Adipose tissue (tissue), 3 donors: ENCODE measurements at regions not wholly inside any gene's neighbourhood (a gene's known extent, or its start where the extent isn't known, plus 50 kb on each side); places are given as distances from the start of the nearest gene placed in this dataset.
"Not testable (repeated sequence)": the region's sequence is repeated elsewhere in the genome, so short reads cannot be mapped to it uniquely, and the experiment has no call there.

ENCODE experiments used
- H3K27ac ChIP-seq: one replicate; pipeline ENCODE4 v1.5.1; 2013; ENCODE audit warnings: low read depth, low read length
- WGBS, 3 donors: extraction: QIAGEN DNeasy Blood & Tissue Kit; methylation state at CpG; one replicate each; pipeline ENCODE4 v1.1.7; 2013; 5-methylcytosine and 5-hydroxymethylcytosine counted together
- donor health status: healthy with polysubstance abuse.
- donor health status: Bipolar disorder and iron deficiency.
- donor health status: healthy.

- H3K27ac ChIP-seq = no peak overlapping the region
- 52 to 80% (median 76%) methylated on average over 6 of the region's 6 CpGs for WGBS, 3 donors
Observed at GRCh38 chr11:130677486-130678153, 229.2 kb downstream of the ADAMTS15 start.

GRCh38 chr11:130679247-130679646 is 230.8 kb downstream of the ADAMTS15 start:
- 85 to 88% (median 86%) methylated on average over 4 of the region's 4 CpGs for WGBS, 3 donors
- H3K27ac ChIP-seq = no peak overlapping the region

DNA sequence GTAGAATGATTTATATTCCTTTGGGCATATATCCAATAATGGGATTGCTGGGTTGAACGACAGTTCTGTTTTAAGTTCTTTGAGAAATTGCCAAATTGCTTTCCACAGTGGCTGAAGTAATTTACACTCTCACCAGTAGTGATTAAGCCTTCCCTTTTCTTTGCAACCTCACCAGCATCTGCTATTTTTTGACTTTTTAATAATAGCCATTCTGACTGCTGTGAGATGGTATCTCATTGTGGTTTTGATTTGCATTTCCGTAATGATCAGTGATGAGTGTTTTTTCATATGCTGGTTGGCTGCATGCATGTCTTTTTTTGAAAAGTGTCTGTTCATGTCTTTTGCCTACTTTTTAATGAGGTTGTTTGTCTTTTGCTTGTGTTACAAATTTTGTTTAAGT is 233.8 kb downstream of the SNX19 start:
- not testable (repeated sequence) for H3K27ac ChIP-seq
- 76 to 85% (median 80%) methylated on average over 2 of the region's 2 CpGs for WGBS, 3 donors

DNA sequence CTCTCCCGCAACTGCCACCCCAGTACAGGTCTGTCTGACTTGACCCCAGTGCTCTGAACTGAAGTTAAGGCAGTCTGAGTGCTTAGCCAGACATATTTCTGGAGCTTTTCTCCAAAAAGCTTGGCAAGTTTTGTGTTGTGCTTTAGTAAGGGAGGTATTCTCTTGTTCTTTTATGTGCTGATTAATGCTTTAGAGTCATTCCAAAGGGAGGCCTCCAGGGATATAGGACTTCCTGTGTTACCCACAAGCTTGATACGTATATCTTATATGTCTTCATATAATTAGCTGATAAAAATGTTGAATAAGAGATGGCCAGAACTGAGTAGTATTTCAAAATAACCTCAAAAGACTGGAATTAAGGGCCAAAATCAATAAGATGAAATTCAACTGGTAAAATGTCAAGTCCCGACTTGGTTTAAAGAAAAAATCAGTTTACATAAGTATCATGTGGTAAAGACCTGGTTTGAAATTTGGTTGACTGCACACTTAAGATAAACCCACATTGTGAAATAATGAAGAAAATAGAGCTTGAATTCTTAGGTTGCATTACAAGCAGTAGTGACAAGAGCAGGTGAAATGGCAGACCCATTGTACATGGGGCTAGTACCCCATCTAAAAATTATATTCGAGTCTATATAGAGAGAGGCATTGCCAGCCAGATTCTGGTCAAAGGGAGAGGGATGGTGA is 226.9 kb downstream of the SNX19 start:
- no peak overlapping the region for H3K27ac ChIP-seq
- WGBS, 3 donors = 70 to 76% (median 73%) methylated on average over 4 of the region's 4 CpGs

DNA sequence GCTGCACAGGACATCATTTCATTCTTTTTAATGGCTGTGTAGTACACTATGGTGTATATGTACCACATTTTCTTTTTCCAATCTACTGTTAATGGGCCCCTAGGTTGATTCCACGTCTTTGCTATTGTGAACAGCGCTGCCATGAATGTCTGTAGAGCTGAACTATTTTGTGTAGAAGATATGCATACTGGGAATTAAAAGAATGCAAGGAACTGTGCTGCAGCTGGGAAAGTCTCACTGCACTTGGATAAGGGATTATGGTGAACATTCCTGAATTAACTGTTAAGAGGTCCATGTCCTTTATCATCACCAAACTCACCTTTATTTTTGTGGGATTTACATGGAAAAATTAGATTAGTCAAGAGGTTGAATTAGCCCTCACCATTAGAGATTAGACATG is 224.7 kb downstream of the SNX19 start:
- 72 to 85% (median 73%) methylated on average over 2 of the region's 2 CpGs for WGBS, 3 donors
- H3K27ac ChIP-seq = no peak overlapping the region

DNA sequence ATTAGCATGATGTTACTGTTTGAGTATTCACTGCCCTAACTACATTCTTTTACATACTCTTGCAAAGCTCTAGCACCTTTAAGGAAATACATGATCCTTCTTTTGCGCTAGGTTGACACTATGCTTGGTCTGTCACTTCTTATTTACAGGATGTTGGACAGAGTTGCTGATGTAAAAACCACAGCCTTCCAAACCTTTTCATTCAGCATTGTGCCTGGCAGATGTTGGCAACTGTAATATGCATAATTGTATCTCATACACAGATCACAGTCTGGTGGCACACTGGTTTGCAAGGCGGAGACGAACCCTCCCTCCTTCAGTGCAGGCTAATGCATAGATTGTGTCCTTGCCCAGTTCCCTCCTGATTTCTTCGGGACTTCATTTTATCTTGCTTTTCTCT is 224.1 kb downstream of the SNX19 start:
- 85 to 92% (median 92%) methylated on average over 4 of the region's 4 CpGs for WGBS, 3 donors
- H3K27ac ChIP-seq = no peak overlapping the region

DNA sequence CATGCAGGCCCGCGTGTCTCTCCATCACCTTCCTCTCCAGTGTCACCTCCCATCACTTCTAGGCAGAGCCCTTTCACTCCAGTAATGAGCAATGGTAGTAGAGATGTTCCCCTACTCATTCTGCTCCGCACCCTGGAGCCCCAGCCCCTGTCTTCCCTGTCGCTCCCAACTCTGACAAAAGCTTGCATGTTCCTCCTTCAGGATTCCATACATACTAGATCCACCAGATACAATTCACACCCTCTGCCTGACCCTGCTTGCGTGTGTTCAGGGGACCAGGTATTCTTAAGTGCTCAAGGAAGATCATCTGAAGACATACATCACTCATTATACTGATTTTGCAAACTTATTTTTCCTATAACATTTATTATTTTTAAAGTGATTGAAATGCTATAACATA is 222.7 kb downstream of the SNX19 start:
- 94 to 97% (median 96%) methylated on average over 5 of the region's 5 CpGs for WGBS, 3 donors
- H3K27ac ChIP-seq = no peak overlapping the region

GRCh38 chr11:130694488-130695045 is 221.7 kb downstream of the SNX19 start:
- 69 to 81% (median 70%) methylated on average over 5 of the region's 5 CpGs for WGBS, 3 donors
- H3K27ac ChIP-seq = no peak overlapping the region

GRCh38 chr11:130698174-130698573 is 218.1 kb downstream of the SNX19 start:
- WGBS, 3 donors = 68 to 84% (median 81%) methylated on average over 10 of the region's 10 CpGs

GRCh38 chr11:130699561-130699960 is 216.7 kb downstream of the SNX19 start:
- no peak overlapping the region for H3K27ac ChIP-seq
- WGBS, 3 donors = 84 to 94% (median 92%) methylated on average over 7 of the region's 7 CpGs

More at GRCh38 chr11:130698174-130698573, 218.1 kb downstream of the SNX19 start:
- H3K27ac ChIP-seq = no peak overlapping the region

DNA sequence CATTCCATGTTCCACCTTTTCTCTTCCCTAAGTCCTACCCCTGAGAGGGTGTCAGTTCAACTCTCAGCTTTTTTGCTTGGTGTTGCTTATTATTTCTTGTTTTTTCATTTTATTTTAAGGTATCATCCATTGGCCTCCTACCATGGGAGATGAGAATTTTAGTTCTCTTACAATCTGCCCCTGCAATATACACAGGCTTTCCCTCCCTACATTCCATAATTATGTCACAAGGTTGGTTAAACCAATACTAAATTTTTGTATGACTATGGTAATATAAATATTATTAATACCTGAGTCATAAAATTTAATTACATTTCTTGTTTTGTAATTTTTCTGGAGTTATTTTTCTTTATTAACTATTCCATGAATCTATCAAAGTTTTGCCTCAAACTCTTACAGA is 216.2 kb downstream of the SNX19 start:
- no peak overlapping the region for H3K27ac ChIP-seq

- H3K27ac ChIP-seq = no peak overlapping the region
- 79 to 96% (median 89%) methylated on average over 9 of the region's 9 CpGs for WGBS, 3 donors
Observed at GRCh38 chr11:130703489-130704190, 212.6 kb downstream of the SNX19 start.

- WGBS, 3 donors = 64 to 75% (median 72%) methylated on average over 5 of the region's 5 CpGs
- H3K27ac ChIP-seq = no peak overlapping the region
Observed at GRCh38 chr11:130705670-130706421, 210.4 kb downstream of the SNX19 start.

DNA sequence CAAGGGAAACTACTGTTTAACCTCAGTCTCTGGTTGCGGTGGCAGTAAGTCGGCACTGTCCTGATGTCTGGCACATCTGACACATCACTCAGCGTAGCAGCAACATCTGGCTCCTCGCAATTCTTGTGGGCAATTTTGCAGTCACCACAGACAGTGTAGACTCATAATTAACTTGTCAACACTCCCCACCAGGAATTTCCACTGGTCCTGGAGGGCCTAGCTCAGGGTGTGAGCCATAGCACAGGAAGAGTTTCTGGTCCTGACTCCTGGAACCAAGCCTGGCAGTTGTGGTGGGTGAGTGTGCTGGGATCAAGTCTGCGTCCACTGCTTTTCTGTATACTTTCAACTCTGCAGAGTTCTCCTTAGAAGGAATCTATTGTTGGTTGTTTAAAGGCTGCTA is 209.7 kb downstream of the SNX19 start:
- H3K27ac ChIP-seq = no peak overlapping the region
- 88 to 100% (median 95%) methylated on average over 5 of the region's 5 CpGs for WGBS, 3 donors

- H3K27ac ChIP-seq = no peak overlapping the region
- 85 to 96% (median 90%) methylated on average over 4 of the region's 4 CpGs for WGBS, 3 donors
Observed at GRCh38 chr11:130707217-130707616, 209.1 kb downstream of the SNX19 start.

DNA sequence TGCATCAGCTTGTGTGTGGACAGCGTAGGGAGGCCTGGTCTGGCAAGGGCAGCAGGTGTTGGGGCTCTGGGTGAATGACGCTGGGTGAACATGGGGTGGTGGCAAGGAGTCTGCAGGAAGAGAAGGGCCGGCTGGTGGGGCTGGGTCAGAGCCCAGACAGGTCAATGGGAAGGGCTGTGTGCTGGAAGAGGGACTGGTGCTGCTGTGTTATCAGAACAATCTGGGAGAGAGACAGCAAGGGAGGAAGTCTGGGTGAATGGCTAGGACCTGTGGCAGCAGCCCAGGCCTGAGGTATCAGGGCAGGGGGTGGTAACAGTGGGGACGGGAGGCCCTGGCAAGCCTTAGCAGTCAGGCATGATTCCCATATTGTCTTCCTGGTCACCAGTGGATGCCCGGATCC is 206.7 kb downstream of the SNX19 start:
- 67 to 93% (median 86%) methylated on average over 5 of the region's 5 CpGs for WGBS, 3 donors
- H3K27ac ChIP-seq = no peak overlapping the region

- WGBS, 3 donors = 75 to 89% (median 83%) methylated on average over 5 of the region's 5 CpGs
- H3K27ac ChIP-seq = no peak overlapping the region
Observed at GRCh38 chr11:130710021-130710420, 206.3 kb downstream of the SNX19 start.

- WGBS, 3 donors = 56 to 74% (median 65%) methylated on average over 13 of the region's 13 CpGs
Observed at GRCh38 chr11:130710497-130711012, 205.7 kb downstream of the SNX19 start.

More at GRCh38 chr11:130710497-130711012, 205.7 kb downstream of the SNX19 start:
- no peak overlapping the region for H3K27ac ChIP-seq
